ENCODE measurements at regions not wholly inside any gene's neighbourhood (a gene's known extent, or its start where the extent isn't known, plus 50 kb on each side); places are given as distances from the start of the nearest gene placed in this dataset.
"Not testable (repeated sequence)": the region's sequence is repeated elsewhere in the genome, so short reads cannot be mapped to it uniquely, and the experiment has no call there.

- not testable (repeated sequence) for DNase-seq (ENCODE audit: low read depth)
Measured at GRCh38 chr14:97148021-97148420, 350.8 kb downstream of the VRK1 start.

DNA sequence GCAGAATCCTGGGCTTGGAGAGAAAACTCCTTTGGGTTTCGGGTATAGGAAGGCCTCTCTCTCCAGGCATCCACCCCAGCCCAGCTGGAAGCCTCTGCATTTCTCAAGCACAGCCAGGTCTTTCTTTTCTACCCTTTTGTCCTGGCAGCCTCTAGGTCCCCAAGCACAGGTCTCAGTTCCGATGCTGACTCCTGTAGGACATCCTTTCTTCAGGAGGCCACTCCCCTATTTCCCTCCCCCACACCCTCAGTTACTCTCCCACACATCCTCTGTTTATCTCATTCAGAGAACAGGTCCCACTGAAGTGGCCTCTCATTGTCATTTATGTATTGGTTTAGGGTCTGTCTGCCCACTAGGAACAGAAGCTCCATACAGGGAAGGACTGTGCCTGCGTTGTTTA is 352.6 kb downstream of the VRK1 start:
- DNase-seq (ENCODE audit: low read depth) = no peak

GRCh38 chr14:97153527-97153926 is 356.3 kb downstream of the VRK1 start:
- DNase-seq (ENCODE audit: low read depth) = no peak

GRCh38 chr14:97155320-97155719 is 358.1 kb downstream of the VRK1 start:
- DNase-seq (ENCODE audit: low read depth) = no peak

GRCh38 chr14:97155814-97156213 is 358.6 kb downstream of the VRK1 start:
- DNase-seq (ENCODE audit: low read depth) = no peak

DNA sequence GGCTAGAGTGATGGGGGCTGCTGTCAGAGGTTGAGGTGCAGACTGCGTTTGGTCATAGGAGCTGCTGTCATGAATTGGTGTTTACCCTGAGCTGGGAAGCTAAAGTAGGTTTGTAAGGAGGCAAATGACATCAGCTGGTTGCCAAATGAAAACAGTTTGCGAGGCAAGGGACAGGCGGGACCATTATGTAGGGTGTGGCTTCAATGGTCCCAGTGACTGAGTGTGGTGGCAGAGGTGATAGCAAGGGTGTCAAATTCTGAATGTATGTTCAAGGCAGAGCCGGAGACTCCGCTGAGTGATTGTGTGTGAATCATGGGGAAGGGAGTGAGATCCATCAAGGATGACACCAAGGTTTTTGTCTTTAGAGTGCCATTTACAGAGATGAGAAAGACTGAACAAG is 359.5 kb downstream of the VRK1 start:
- DNase-seq (ENCODE audit: low read depth) = no peak

DNA sequence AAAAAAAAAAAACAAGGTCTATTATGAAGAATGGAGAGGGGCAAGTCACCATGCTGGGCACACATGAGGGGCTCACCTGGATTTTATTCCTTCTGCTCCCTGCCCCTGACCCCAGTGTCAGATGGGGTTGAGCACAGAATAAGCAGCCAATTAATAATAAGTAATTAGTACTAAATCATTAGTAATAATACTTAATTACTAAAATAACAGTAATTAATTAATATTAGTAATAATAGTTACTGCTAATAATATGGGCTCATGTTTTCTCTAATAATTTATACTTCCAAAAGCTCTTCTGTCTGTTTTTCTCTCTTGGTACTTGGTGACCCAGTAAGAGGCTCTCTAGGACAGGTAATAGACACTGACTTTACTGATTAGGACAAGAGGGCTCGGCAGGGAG is 360.9 kb downstream of the VRK1 start:
- DNase-seq (ENCODE audit: low read depth) = no peak

DNA sequence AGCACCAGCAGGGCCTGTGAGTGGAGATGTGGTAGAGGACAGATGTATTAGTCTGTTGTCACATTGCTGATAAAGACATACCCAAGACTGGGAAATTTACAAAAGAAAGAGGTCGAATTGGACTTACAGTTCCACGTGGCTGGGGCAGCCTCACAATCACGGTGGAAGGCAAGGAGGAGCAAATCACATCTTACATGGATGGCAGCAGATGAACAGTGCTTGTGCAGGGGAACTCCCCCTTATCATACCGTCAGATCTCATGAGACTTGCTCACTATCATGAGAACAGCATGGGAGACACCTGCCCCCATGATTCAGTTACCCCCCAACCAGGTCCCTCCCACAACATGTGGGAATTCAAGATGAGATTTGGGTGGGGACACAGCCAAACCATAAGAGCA is 361.9 kb downstream of the VRK1 start:
- no peak for DNase-seq (ENCODE audit: low read depth)

DNA sequence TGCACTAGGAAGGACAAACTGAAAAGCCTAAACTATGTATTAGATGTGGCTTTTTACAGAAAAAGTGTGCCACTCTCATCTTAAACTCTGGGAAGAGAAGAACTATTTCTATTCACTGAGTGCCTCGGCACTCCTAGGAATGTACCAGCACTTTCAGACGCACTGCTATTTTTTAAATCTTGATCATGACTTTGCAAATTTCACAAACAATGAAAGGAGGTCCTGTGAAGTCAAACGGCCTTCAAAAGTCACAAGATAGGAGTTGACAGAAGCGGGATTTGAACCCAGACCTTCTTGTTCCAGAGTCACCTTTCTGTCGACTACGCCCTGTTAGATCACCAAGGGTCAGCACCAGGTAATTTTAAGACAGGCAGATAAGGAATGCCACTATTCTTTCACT is 365.4 kb downstream of the VRK1 start:
- DNase-seq (ENCODE audit: low read depth) = no peak

DNA sequence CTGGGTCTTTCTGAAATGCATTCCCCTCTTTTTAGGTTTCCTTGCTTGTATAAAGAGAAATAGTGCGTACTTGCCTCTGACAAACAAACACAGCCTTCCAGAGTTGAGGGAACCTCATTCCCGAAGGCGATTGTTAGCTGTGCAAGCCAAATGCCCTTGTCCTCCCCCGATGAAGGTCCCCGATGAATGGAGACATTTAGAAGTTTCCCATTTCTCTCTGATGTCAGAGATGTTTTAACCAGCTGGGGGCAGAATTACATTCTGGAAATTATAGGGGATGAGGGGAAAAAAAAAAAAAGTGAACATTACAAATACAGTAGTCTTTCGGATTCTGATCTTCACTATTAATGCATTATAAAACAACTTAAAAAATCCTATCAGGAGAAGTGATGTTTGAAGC is 366.8 kb downstream of the VRK1 start:
- DNase-seq (ENCODE audit: low read depth) = no peak

GRCh38 chr14:97166497-97166896 is 369.3 kb downstream of the VRK1 start:
- DNase-seq (ENCODE audit: low read depth) = no peak

GRCh38 chr14:97167577-97167976 is 370.4 kb downstream of the VRK1 start:
- not testable (repeated sequence) for DNase-seq (ENCODE audit: low read depth)

DNA sequence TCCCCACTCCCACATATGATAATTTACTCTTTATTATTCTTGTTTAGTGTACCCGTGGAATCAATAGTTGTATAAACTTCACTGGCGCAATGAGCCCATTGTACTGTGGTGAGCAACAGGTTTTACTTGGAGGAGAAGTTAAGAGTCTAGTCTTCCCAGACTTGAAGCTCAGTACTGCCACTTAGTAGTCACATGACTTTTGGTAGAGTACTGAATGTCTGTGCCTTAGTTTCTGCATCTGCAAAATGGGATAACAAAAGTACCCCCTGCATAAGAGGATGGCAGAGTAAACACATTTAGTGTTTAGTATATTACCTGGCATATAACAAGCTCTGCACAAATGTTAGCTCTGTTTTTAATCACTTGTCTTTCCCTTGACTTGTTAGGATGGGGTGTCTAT is 375.5 kb downstream of the VRK1 start:
- DNase-seq (ENCODE audit: low read depth) = no peak

- DNase-seq (ENCODE audit: low read depth) = no peak
Measured at GRCh38 chr14:97177016-97177415, 379.8 kb downstream of the VRK1 start.

GRCh38 chr14:97177635-97178034 is 380.5 kb downstream of the VRK1 start:
- DNase-seq (ENCODE audit: low read depth) = no peak

DNA sequence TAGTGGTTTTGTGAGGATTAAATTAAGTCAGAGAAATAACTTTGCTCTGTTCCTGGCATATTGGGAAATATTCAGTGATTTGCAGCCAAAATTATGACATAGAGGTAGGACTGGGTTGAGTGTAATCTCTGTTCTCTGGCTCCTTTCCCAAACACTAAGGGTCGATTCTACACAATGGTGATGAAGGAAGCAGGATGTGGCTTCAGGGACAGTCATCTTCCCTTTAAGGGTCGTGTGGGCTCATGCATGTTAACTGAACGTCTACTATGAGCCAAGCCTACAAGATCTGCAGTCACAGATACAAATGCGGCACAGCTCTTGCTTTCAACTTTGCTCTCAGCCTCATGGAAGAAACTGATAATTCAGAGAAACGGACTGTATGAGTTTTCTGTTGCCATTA is 381.6 kb downstream of the VRK1 start:
- no peak for DNase-seq (ENCODE audit: low read depth)

DNA sequence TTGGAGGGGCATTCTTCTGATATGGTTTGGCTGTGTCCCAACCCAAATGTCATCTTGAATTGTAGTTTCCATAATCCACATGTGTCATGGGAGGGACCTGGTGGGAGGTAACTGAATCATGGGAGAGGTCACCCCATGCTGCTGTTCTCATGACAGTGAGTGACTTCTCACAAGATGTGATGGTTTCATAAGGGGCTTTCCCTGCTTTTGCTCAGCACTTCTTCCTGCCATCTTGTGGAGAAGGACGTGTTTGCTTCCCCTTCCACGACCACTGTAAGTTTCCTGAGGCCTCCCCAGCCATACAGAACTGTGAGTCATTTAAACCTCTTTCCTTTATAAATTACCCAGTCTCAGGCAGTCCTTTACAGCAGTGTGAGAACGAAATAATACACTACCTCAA is 382.4 kb downstream of the VRK1 start:
- no peak for DNase-seq (ENCODE audit: low read depth)

DNA sequence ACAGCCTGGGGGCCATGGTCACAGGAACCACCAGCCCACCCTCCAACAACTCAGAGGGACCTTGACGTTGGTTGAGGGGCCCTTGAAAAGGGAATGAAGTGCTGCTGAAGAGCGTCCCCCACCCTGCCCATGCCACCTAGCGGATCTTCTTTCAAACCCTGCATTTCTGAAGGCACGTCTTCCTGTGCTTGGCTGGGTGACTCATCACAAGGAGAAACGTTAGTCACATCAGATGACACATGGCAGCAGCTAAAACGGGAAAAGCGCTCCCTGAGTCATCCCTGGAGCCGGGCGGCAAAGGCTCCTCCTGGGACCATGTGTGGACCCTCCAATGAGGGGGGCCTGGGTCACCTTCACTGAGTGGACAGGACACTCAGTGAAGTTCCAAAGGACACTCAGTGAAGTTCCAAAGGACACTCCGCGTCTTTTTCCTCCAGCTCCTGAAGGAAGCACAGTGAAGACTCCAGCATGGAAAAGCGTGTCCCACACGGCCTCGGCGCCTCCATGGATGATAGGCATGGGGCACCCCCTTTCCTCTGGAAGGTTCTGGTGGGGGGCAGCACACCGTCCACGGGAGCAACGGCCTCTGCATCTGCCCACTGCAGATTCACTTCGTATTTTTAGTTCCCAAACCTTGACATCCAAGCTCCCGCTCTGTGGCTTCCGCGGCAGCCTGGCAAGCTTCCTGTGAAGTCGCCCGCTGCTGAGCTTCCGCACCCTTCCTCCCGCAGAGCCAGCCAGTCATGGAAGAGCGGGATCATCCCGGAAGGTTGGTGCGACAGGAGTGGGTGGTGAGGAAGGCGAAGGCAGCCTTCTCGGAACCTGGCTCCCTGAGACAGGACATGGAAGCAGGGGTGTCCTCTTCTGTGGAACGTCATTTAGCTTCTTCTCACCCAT is 383.4 kb downstream of the VRK1 start:
- DNase-seq (ENCODE audit: low read depth) = no peak

DNA sequence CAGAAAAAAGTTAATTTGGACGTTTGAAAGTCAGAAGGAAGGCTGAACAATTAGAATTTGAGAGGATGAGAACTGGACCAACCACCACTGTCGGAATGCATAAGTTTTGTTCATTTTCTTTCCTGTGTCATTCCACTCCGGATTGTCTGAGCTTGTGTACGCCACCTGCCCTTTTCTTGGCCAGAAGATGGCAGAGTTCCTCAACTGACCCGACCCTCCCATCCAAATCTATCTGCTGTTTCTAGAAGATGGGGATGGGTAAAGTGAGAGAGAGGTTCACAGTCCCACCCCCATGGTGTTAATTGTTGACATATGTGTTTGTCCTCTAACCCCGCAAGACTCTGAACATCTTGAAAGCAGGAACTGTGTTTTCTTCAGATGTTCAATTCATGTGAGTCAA is 388.0 kb downstream of the VRK1 start:
- DNase-seq (ENCODE audit: low read depth) = no peak

DNA sequence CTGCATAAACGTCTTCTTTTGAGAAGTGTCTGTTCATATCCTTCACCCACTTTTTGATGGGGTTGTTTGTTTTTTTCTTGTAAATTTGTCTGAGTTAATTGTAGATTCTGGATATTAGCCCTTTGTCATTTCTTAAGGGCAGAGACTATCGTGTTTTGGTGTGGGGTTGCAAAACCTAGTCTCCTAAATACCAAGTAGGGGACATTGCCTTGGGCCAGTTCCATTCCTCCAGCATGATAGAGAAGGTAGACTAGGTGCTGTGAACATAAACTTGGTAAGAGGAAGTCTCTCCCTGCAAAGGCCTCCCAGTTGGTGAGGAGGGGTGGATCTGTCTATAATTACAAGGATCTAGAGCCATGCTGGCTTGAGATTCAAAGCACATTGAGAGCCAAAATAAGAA is 390.7 kb downstream of the VRK1 start:
- DNase-seq (ENCODE audit: low read depth) = no peak

DNA sequence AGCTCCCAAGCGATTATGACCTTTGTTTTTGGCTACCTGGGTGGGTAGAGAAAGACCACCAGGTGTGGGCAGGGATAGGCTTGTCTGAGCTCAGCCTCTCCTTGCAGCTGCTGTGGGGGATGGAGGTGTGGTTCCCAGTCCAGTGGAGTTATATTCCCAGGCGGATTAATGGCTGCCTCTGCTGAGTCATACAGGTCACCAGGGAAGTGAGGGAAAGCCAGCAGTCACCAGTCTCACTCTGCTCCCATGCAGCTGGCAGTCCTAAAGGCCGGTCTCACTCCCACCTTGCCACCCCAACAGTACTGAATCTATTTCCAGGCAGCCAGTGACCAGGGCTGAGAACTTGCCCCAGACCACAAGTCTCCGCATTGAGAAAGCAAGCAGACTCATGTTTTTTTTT is 399.2 kb downstream of the VRK1 start:
- DNase-seq (ENCODE audit: low read depth) = no peak

DNA sequence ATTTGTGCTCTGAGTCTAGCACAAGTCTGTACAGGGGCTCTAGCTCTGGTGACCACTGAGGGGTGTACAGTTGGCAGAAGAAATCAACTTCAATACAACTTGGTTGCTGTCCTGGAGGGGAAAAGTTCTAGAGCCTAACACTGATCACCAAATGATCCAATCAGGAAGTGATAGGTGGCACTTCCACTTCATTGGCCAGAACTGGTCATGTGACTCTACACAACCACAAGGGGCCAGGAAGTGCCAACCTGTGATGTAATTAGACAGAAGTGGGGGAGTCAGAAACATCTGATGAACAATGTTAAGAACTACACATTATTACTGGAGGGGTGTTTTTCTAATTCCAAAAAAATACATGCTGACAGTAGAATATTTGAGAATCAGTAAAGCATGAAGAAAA is 401.6 kb downstream of the VRK1 start:
- no peak for DNase-seq (ENCODE audit: low read depth)

DNA sequence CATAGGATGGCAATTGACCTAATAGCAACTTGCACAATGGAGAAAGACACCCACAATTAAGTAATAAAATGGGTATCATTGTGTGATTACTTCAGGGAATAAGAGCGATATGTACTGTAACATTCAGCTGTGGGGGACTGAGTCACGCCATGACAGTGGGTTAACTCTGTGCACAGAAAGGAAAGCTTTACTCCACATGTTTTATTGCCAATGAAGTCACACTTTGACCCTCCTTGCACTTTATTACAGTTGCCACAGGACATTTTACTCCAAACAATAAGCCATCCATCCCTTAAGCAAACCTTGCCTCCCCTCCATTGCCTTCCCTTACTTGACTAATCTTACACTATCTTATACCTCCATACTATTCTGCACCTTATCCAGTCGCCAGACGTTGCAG is 403.1 kb downstream of the VRK1 start:
- no peak for DNase-seq (ENCODE audit: low read depth)

GRCh38 chr14:97206916-97207315 is 409.7 kb downstream of the VRK1 start:
- no peak for DNase-seq (ENCODE audit: low read depth)

Measured in fibroblast of the conjunctiva (primary cell).